ENCODE measurements at regions not wholly inside any gene's neighbourhood (a gene's known extent, or its start where the extent isn't known, plus 50 kb on each side); places are given as distances from the start of the nearest gene placed in this dataset.

DNA sequence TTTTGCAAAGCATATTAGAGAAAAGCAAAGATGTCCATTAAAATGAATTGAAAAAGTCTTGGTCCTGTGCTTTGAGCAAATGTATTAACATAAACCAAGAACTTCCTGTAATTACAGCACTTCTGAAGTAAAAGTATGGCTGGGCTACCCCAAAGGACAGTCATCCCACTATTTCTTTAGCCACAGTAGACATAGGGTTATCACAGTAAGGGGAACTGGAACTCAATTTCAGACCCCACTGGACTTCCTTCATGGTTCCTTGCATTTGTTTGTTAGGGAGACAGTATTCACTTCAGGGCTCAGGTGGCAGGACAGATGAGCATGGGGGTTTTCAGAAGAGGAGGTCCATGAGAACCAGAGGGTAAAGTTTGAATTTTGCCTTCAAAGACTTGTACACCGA is 203.1 kb upstream of the PDE1C start:
- no peaks in the 10 kb centered on the region for H3K27me3 ChIP-seq (ENCODE audit: control insufficient read depth, low read length)
- no peaks in the 10 kb centered on the region for H3K4me1 ChIP-seq (ENCODE audit: control insufficient read depth, low read length)
- no peak overlapping the region for H3K27ac ChIP-seq (ENCODE audit: low read depth, low read length)
- no peak for TF ChIP-seq EZH2phosphoT487 (IDR thresholded peaks at IDR 0.05; ENCODE audit: borderline replicate concordance, low read length)
- TF ChIP-seq, protein P1, sequence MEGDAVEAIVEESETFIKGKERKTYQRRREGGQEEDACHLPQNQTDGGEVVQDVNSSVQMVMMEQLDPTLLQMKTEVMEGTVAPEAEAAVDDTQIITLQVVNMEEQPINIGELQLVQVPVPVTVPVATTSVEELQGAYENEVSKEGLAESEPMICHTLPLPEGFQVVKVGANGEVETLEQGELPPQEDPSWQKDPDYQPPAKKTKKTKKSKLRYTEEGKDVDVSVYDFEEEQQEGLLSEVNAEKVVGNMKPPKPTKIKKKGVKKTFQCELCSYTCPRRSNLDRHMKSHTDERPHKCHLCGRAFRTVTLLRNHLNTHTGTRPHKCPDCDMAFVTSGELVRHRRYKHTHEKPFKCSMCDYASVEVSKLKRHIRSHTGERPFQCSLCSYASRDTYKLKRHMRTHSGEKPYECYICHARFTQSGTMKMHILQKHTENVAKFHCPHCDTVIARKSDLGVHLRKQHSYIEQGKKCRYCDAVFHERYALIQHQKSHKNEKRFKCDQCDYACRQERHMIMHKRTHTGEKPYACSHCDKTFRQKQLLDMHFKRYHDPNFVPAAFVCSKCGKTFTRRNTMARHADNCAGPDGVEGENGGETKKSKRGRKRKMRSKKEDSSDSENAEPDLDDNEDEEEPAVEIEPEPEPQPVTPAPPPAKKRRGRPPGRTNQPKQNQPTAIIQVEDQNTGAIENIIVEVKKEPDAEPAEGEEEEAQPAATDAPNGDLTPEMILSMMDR (IDR thresholded peaks at IDR 0.05; ENCODE audit: low read depth, low read length, poor library complexity, severe bottlenecking) = no peak
- H3K79me2 ChIP-seq (ENCODE audit: control insufficient read depth, low read length) = no peaks in the 10 kb centered on the region
- H3K4me2 ChIP-seq (ENCODE audit: low read length) = no peak overlapping the region
- H3F3A ChIP-seq (ENCODE audit: control insufficient read depth, insufficient read depth) = no peaks in the 10 kb centered on the region
- no peak overlapping the region for H3K4me3 ChIP-seq (ENCODE audit: low read length)
- no peaks in the 10 kb centered on the region for H3K36me3 ChIP-seq (ENCODE audit: control insufficient read depth, low read length)
- no peaks in the 10 kb centered on the region for H4K20me1 ChIP-seq (ENCODE audit: control insufficient read depth, insufficient read depth, low read depth, low read length)
- H3K9me2 ChIP-seq (replicated peaks; ENCODE audit: control insufficient read depth, low read length) = no peaks in the 10 kb centered on the region
- H3K9me3 ChIP-seq (ENCODE audit: control insufficient read depth, insufficient read depth, low read length) = no peaks in the 10 kb centered on the region

DNA sequence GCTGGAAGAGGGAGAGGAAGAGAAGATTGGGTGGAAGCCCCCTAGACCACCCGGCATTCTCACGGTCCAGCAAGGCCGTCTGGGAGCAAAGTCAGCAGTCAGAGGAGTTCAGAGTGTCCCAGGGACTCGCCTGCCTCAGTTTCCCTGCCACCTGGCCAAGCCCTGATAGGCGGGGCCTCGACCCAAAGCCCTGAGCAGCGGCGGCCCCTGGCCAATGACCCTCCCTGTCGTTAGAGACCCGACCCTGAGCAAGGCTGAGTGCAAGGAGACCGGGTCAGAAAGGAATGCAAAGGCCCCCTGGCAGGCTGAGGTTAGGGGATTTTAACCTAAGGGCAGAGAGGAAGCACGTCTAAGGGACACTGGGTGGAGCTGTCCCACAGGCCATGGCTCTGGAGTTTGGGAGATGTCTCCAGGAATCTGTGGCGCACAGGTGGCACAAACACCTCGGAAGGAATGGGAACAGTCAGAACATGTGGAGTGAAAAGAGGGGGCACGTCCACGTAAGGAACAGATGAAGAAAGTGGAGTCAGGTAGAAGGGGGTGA is 196.8 kb upstream of the PDE1C start:
- no peaks in the 10 kb centered on the region for H3K9me2 ChIP-seq (replicated peaks; ENCODE audit: control insufficient read depth, low read length)
- no peak overlapping the region for H3K4me2 ChIP-seq (ENCODE audit: low read length)
- no peaks in the 10 kb centered on the region for H4K20me1 ChIP-seq (ENCODE audit: control insufficient read depth, insufficient read depth, low read depth, low read length)
- no peaks in the 10 kb centered on the region for H3K79me2 ChIP-seq (ENCODE audit: control insufficient read depth, low read length)
- H3K4me3 ChIP-seq (ENCODE audit: low read length) = no peak overlapping the region
- H3F3A ChIP-seq (ENCODE audit: control insufficient read depth, insufficient read depth) = no peaks in the 10 kb centered on the region
- H3K27me3 ChIP-seq (ENCODE audit: control insufficient read depth, low read length) = no peaks in the 10 kb centered on the region
- H3K9me3 ChIP-seq (ENCODE audit: control insufficient read depth, insufficient read depth, low read length) = no peaks in the 10 kb centered on the region; the same call in 1 of the 2 replicates
- H3K27ac ChIP-seq (ENCODE audit: low read depth, low read length) = no peak overlapping the region
- no peaks in the 10 kb centered on the region for H3K36me3 ChIP-seq (ENCODE audit: control insufficient read depth, low read length)
- H3K4me1 ChIP-seq (ENCODE audit: control insufficient read depth, low read length) = no peaks in the 10 kb centered on the region
- no peak for TF ChIP-seq EZH2phosphoT487 (IDR thresholded peaks at IDR 0.05; ENCODE audit: borderline replicate concordance, low read length)
- TF ChIP-seq, protein P1 (IDR thresholded peaks at IDR 0.05; ENCODE audit: low read depth, low read length, poor library complexity, severe bottlenecking) = no peak

DNA sequence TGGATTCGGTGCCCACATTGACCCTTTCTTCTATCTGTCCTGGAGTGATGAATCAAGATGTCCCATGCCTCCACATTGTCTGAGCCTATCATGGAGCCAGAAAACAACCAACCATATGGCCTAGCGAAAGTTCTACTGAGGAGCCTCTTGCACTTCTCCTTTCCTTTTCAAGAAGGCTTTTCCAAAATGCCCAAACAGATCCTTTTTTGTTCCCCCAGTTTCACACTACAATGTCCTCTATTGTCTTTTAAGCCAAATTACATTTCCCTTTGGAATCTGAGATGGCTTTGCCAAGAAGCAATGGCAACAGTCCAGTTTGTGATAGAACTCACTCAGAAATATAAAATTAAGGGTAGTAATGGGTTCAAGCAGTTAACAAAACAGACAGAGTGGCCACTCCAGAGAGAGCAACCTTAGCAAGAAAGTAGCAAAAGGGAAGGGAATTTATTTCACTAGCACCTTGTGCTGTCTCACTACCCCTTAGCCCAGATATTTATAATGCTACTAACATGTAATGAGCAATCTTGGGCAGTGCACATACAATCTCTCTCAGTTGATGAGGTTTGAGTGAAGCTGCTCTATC is 194.6 kb upstream of the PDE1C start:
- H3K9me2 ChIP-seq (replicated peaks; ENCODE audit: control insufficient read depth, low read length) = no peaks in the 10 kb centered on the region

More for the DNA sequence above, 194.6 kb upstream of the PDE1C start:
- Histone ChIP-seq H3K4me2 (ENCODE audit: low read length) (no peak overlapping the region), H4K20me1 (ENCODE audit: control insufficient read depth, insufficient read depth, low read depth, low read length) (no peaks in the 10 kb centered on the region), H3K27ac (ENCODE audit: low read depth, low read length) (no peak overlapping the region), H3K79me2 (ENCODE audit: control insufficient read depth, low read length) (no peaks in the 10 kb centered on the region), H3K4me1 (ENCODE audit: control insufficient read depth, low read length) (no peaks in the 10 kb centered on the region), H3K4me3 (ENCODE audit: low read length) (no peak overlapping the region), H3K9me3 (ENCODE audit: control insufficient read depth, insufficient read depth, low read length) (no peaks in the 10 kb centered on the region; the same call in 1 of the 2 replicates), H3F3A (ENCODE audit: control insufficient read depth, insufficient read depth) (no peaks in the 10 kb centered on the region), H3K27me3 (ENCODE audit: control insufficient read depth, low read length) (no peaks in the 10 kb centered on the region), H3K36me3 (ENCODE audit: control insufficient read depth, low read length) (no peaks in the 10 kb centered on the region)
- TF ChIP-seq EZH2phosphoT487 (IDR thresholded peaks at IDR 0.05; ENCODE audit: borderline replicate concordance, low read length) = no peak
- TF ChIP-seq, protein P1 (IDR thresholded peaks at IDR 0.05; ENCODE audit: low read depth, low read length, poor library complexity, severe bottlenecking) = no peak

Measured in DOHH2 (cell line).